IMR-90 (cell line): ENCODE measurements at regions not wholly inside any gene's neighbourhood (a gene's known extent, or its start where the extent isn't known, plus 50 kb on each side); places are given as distances from the start of the nearest gene placed in this dataset.

Experiments
- ATAC-seq: fragments of 200-7000 bp; cut with Tn5 transposase; 2 replicates; pipeline ENCODE4 v1.9.1; 2020; ENCODE audit warnings: low read depth, mild to moderate bottlenecking, moderate library complexity
- BruUV-seq: library from RNA; stranded (reverse); fragments of 400-500 nt; replicated peaks from 2 replicates; lab custom pipeline; 2021; lab: Mats Ljungman, UMichigan
- CTCF ChIA-PET: fragments of 300-600 bp; formaldehyde crosslinking; extraction: SDS; loops from one replicate; lab custom pipeline; 2021; ENCODE audit warnings: antibody characterized with exemption; lab: Yijun Ruan, JAX
- POLR2A ChIA-PET: fragments of 300-600 bp; sonication (Branson Sonifier 250); formaldehyde crosslinking; loops from one replicate; lab custom pipeline; 2022; ENCODE audit warnings: antibody characterized with exemption; ENCODE audit not compliant: unreplicated experiment; lab: Charles Lee
- DNase-seq: peaks from one replicate; pipeline ENCODE4 v3.0.0; 2013
- H2AFZ ChIP-seq: replicated peaks from 2 replicates; pipeline ENCODE3; 2013; ENCODE audit warnings: low read length, mild to moderate bottlenecking; ENCODE audit not compliant: poor library complexity
- H2AK5ac ChIP-seq: 2 replicates; pipeline ENCODE4 v1.6.1; 2013; ENCODE audit warnings: low read depth, low read length, inconsistent platforms
- H2AK9ac ChIP-seq: replicated peaks from 2 replicates; pipeline ENCODE3; 2013; ENCODE audit warnings: mild to moderate bottlenecking, low read depth, low read length, moderate library complexity; ENCODE audit not compliant: poor library complexity
- H2BK120ac ChIP-seq: 2 replicates; pipeline ENCODE4 v1.6.1; 2013; ENCODE audit warnings: low read depth, low read length, inconsistent platforms
- H2BK15ac ChIP-seq: 3 replicates; pipeline ENCODE4 v1.6.1; 2013; ENCODE audit warnings: low read depth, low read length, inconsistent platforms
- H2BK20ac ChIP-seq: 2 replicates; pipeline ENCODE4 v1.6.1; 2013; ENCODE audit warnings: low read depth, mild to moderate bottlenecking, inconsistent platforms, low read length, moderate library complexity
- H2BK5ac ChIP-seq: 2 replicates; pipeline ENCODE4 v1.6.1; 2013; ENCODE audit warnings: mild to moderate bottlenecking, low read depth, low read length, inconsistent platforms; ENCODE audit not compliant: poor library complexity, severe bottlenecking
- H3K14ac ChIP-seq: replicated peaks from 2 replicates; pipeline ENCODE4 v1.6.1; 2013; ENCODE audit warnings: low read depth, low read length, inconsistent platforms
- H3K18ac ChIP-seq: 2 replicates; pipeline ENCODE4 v1.6.1; 2013; ENCODE audit warnings: low read depth, low read length, control low read depth
- H3K23ac ChIP-seq: 2 replicates; pipeline ENCODE4 v1.6.1; 2013; ENCODE audit warnings: low read depth, low read length, inconsistent platforms
- H3K27ac ChIP-seq: 2 replicates; pipeline ENCODE4 v1.5.1; 2013; ENCODE audit warnings: mild to moderate bottlenecking, control low read depth, low read length; ENCODE audit not compliant: insufficient read depth
- H3K27me3 ChIP-seq: 2 replicates; pipeline ENCODE4 v1.6.1; 2013; ENCODE audit warnings: low read length; ENCODE audit not compliant: control insufficient read depth, insufficient read depth
- H3K36me3 ChIP-seq: 2 replicates; pipeline ENCODE4 v1.6.1; 2013; ENCODE audit warnings: low read length, mixed read lengths; ENCODE audit not compliant: control insufficient read depth, insufficient read depth
- H3K4ac ChIP-seq: 2 replicates; pipeline ENCODE4 v1.6.1; 2013; ENCODE audit warnings: low read depth, low read length, inconsistent platforms
- H3K4me1 ChIP-seq: 2 replicates; pipeline ENCODE4 v1.6.1; 2013; ENCODE audit warnings: low read length, mixed read lengths; ENCODE audit not compliant: control insufficient read depth, insufficient read depth
- H3K4me2 ChIP-seq: 2 replicates; pipeline ENCODE4 v1.6.1; 2013; ENCODE audit warnings: low read depth, mild to moderate bottlenecking, control low read depth, low read length, moderate library complexity
- H3K4me3 ChIP-seq: 2 replicates; pipeline ENCODE4 v1.5.1; 2013; ENCODE audit warnings: low read depth, mild to moderate bottlenecking, control low read depth, low read length, moderate library complexity; ENCODE audit not compliant: insufficient read depth
- H3K56ac ChIP-seq: 2 replicates; pipeline ENCODE4 v1.6.1; 2013; ENCODE audit warnings: low read length, inconsistent platforms; ENCODE audit not compliant: insufficient read depth; ENCODE audit errors: extremely low read depth
- H3K79me1 ChIP-seq, 2 experiments: 2 replicates each; pipeline ENCODE4 v1.6.1; 2013; ENCODE audit warnings: low read length in 2 of 2, inconsistent platforms in 1 of 2, low read depth in 1 of 2
- H3K9ac ChIP-seq: 2 replicates; pipeline ENCODE4 v1.6.1; 2013; ENCODE audit warnings: low read depth, low read length, control low read depth
- H3K9me1 ChIP-seq: 2 replicates; pipeline ENCODE4 v1.6.1; 2013; ENCODE audit warnings: low read length, inconsistent platforms; ENCODE audit not compliant: insufficient read depth
- H3K9me3 ChIP-seq: 2 replicates; pipeline ENCODE4 v1.6.1; 2013; ENCODE audit warnings: low read length; ENCODE audit not compliant: control insufficient read depth, insufficient read depth
- H4K20me1 ChIP-seq: 2 replicates; pipeline ENCODE4 v1.6.1; 2013; ENCODE audit warnings: low read length, inconsistent platforms; ENCODE audit not compliant: insufficient read depth
- H4K5ac ChIP-seq: 2 replicates; pipeline ENCODE4 v1.6.1; 2013; ENCODE audit warnings: mild to moderate bottlenecking, low read depth, low read length, control low read depth
- H4K8ac ChIP-seq, 2 experiments: 2 replicates each; pipeline ENCODE4 v1.6.1; 2013; ENCODE audit warnings: low read depth in 2 of 2, low read length in 2 of 2, control low read depth in 1 of 2, inconsistent platforms in 1 of 2
- H4K91ac ChIP-seq: 2 replicates; pipeline ENCODE4 v1.6.1; 2013; ENCODE audit warnings: low read depth, low read length, inconsistent platforms; ENCODE audit not compliant: insufficient read depth
- BHLHE40 ChIP-seq: fragments of 150-350 bp; IDR thresholded peaks from 2 replicates; pipeline ENCODE4 v1.6.1; 2016; ENCODE audit warnings: mild to moderate bottlenecking, low read depth, low read length
- CEBPB ChIP-seq: IDR thresholded peaks from 2 replicates; pipeline ENCODE4 v1.6.1; 2012; ENCODE audit warnings: low read depth, low read length, improper control_type of control experiment
- CHD1 ChIP-seq: IDR thresholded peaks from 2 replicates; pipeline ENCODE4 v1.6.1; 2012; ENCODE audit warnings: low read depth, low read length, improper control_type of control experiment
- FOS ChIP-seq: fragments of 150-350 bp; IDR thresholded peaks from 2 replicates; pipeline ENCODE4 v1.6.1; 2016; ENCODE audit warnings: low read depth, low read length
- MAFK ChIP-seq: IDR thresholded peaks from 2 replicates; pipeline ENCODE4 v1.6.1; 2012; ENCODE audit warnings: low read depth, low read length, improper control_type of control experiment
- MAZ ChIP-seq: IDR thresholded peaks from 2 replicates; pipeline ENCODE4 v1.6.1; 2012; ENCODE audit warnings: low read depth, mild to moderate bottlenecking, low read length, improper control_type of control experiment, moderate library complexity, borderline replicate concordance
- MXI1 ChIP-seq: IDR thresholded peaks from 2 replicates; pipeline ENCODE4 v1.6.1; 2012; ENCODE audit warnings: low read depth, mild to moderate bottlenecking, low read length, moderate library complexity, borderline replicate concordance
- NFE2L2 ChIP-seq: fragments of 150-350 bp; IDR thresholded peaks from 2 replicates; pipeline ENCODE4 v1.6.1; 2016; ENCODE audit warnings: low read depth, mild to moderate bottlenecking, low read length
- POLR2A ChIP-seq: IDR thresholded peaks from 2 replicates; pipeline ENCODE4 v1.6.1; 2012; ENCODE audit warnings: mild to moderate bottlenecking, low read depth, low read length
- RAD21 ChIP-seq: IDR thresholded peaks from 2 replicates; pipeline ENCODE4 v1.6.1; 2012; ENCODE audit warnings: low read length, improper control_type of control experiment
- RCOR1 ChIP-seq: IDR thresholded peaks from 2 replicates; pipeline ENCODE4 v1.6.1; 2012; ENCODE audit warnings: mild to moderate bottlenecking, low read length, improper control_type of control experiment; ENCODE audit not compliant: insufficient replicate concordance
- RFX5 ChIP-seq: IDR thresholded peaks from 2 replicates; pipeline ENCODE4 v1.8.0; 2012; ENCODE audit warnings: low read depth, mild to moderate bottlenecking, low read length, moderate library complexity
- SMC3 ChIP-seq: fragments of 150-350 bp; IDR thresholded peaks from 2 replicates; pipeline ENCODE4 v1.6.1; 2016; ENCODE audit warnings: low read depth, mild to moderate bottlenecking, antibody characterized with exemption, low read length, moderate library complexity
- WGBS, 2 experiments: methylation state at CpG; one replicate each; pipeline versions ENCODE4 v1.1.5 to v1.1.7; 2013; ENCODE audit warnings: missing lambda C conversion rate in 2 of 2; ENCODE audit not compliant: insufficient read length in 1 of 2; ENCODE audit errors: extremely low coverage in 2 of 2; 5-methylcytosine and 5-hydroxymethylcytosine counted together
- dilution Hi-C: fragments of 300-500 bp; cut with HindIII; formaldehyde crosslinking; loops from one replicate; pipeline ENCODE4 v1.14.3; 2018; ENCODE audit warnings: low sequenced_read_pairs; ENCODE audit not compliant: unreplicated experiment
- in situ Hi-C: fragments of 300-500 bp; cut with MboI; formaldehyde crosslinking; loops from 3 replicates; pipeline ENCODE4 v1.14.3; 2019; ENCODE audit warnings: low sequenced_read_pairs, inconsistent platforms, mixed read lengths
- intact Hi-C: fragments of 100-400 bp; cut with micrococcal nuclease; formaldehyde crosslinking; loops from 2 replicates; pipeline ENCODE4 v1.10.0; 2022
- TF ChIP-seq, protein P1 (sequence below): conservative IDR thresholded peaks from 2 replicates; pipeline ENCODE4 v1.5.1; 2012; ENCODE audit warnings: mild to moderate bottlenecking, low read depth, low read length, improper control_type of control experiment
- TF ChIP-seq, protein P2 (sequence below): fragments of 150-350 bp; IDR thresholded peaks from 2 replicates; pipeline ENCODE4 v1.6.1; 2017; ENCODE audit warnings: mild to moderate bottlenecking, antibody characterized with exemption, low read length, low read depth
- TF ChIP-seq, protein P3 (sequence below): fragments of 150-350 bp; IDR thresholded peaks from 2 replicates; pipeline ENCODE4 v1.6.1; 2016; ENCODE audit warnings: low read depth, mild to moderate bottlenecking, low read length, moderate library complexity, borderline replicate concordance

DNA sequence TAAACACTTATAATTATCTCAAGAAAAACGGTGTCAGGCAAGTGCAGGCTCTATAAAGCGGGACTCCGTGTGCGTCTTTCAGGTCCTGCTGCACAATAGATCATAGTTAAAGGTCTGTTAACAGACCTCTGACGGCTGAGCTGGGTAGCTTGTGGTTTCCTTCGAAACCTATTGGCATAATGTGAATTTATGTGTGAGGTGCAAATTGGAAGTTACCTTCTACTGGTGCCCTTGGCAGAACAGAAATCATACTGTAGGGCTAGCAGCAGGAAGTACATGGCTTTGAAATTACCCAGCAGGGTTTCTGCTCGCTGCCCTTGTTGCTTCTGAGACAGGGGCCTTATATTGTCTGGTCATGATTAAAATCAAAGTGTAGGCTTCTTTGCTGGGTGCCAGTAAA is 216.4 kb upstream of the HAND2 start:
- H3K4me1 ChIP-seq: no peaks in the 10 kb centered on the region
- H2AFZ ChIP-seq: no peak overlapping the region
- H3K9me1 ChIP-seq: no peaks in the 10 kb centered on the region
- H3K27me3 ChIP-seq: no peaks in the 10 kb centered on the region
- H4K20me1 ChIP-seq: no peaks in the 10 kb centered on the region
- no peak overlapping the region for H2BK20ac ChIP-seq
- in situ Hi-C loops: no loop called here
- H3K4ac ChIP-seq: no peak overlapping the region
- no peak overlapping the region for H3K14ac ChIP-seq
- no peak overlapping the region for H3K4me2 ChIP-seq
- no peak overlapping the region for H2BK15ac ChIP-seq
- POLR2A ChIA-PET: no interaction called here
- ATAC-seq: no peak
- dilution Hi-C loops: no loop called here
- TF ChIP-seq BHLHE40 (no peak), POLR2A (no peak), SMC3 (no peak), FOS (no peak), MAZ (no peak), MXI1 (no peak), MAFK (no peak), RCOR1 (no peak), RAD21 (no peak), CEBPB (no peak), RFX5 (no peak), NFE2L2 (no peak), CHD1 (no peak)
- TF ChIP-seq, protein P1, sequence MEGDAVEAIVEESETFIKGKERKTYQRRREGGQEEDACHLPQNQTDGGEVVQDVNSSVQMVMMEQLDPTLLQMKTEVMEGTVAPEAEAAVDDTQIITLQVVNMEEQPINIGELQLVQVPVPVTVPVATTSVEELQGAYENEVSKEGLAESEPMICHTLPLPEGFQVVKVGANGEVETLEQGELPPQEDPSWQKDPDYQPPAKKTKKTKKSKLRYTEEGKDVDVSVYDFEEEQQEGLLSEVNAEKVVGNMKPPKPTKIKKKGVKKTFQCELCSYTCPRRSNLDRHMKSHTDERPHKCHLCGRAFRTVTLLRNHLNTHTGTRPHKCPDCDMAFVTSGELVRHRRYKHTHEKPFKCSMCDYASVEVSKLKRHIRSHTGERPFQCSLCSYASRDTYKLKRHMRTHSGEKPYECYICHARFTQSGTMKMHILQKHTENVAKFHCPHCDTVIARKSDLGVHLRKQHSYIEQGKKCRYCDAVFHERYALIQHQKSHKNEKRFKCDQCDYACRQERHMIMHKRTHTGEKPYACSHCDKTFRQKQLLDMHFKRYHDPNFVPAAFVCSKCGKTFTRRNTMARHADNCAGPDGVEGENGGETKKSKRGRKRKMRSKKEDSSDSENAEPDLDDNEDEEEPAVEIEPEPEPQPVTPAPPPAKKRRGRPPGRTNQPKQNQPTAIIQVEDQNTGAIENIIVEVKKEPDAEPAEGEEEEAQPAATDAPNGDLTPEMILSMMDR: no peak
- TF ChIP-seq, protein P2, sequence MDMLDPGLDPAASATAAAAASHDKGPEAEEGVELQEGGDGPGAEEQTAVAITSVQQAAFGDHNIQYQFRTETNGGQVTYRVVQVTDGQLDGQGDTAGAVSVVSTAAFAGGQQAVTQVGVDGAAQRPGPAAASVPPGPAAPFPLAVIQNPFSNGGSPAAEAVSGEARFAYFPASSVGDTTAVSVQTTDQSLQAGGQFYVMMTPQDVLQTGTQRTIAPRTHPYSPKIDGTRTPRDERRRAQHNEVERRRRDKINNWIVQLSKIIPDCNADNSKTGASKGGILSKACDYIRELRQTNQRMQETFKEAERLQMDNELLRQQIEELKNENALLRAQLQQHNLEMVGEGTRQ: no peak
- TF ChIP-seq, protein P3, sequence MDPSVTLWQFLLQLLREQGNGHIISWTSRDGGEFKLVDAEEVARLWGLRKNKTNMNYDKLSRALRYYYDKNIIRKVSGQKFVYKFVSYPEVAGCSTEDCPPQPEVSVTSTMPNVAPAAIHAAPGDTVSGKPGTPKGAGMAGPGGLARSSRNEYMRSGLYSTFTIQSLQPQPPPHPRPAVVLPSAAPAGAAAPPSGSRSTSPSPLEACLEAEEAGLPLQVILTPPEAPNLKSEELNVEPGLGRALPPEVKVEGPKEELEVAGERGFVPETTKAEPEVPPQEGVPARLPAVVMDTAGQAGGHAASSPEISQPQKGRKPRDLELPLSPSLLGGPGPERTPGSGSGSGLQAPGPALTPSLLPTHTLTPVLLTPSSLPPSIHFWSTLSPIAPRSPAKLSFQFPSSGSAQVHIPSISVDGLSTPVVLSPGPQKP: no peak
- H4K8ac ChIP-seq: no peak overlapping the region
- H3K23ac ChIP-seq: no peak overlapping the region
- no peak overlapping the region for H2AK9ac ChIP-seq
- H3K4me3 ChIP-seq: no peak overlapping the region
- no peak overlapping the region for H4K5ac ChIP-seq
- H3K9ac ChIP-seq: no peak overlapping the region
- no peak overlapping the region for H2BK5ac ChIP-seq
- 86% methylated on average over 3 of the region's 7 CpGs; no CpG with 5 or more reads in 1 of the 2 experiments for WGBS, 2 experiments
- H3K18ac ChIP-seq: no peak overlapping the region
- H3K27ac ChIP-seq: no peak overlapping the region
- no peak for DNase-seq
- H2AK5ac ChIP-seq: no peak overlapping the region
- no peak overlapping the region for H2BK120ac ChIP-seq
- H3K79me1 ChIP-seq: no peaks in the 10 kb centered on the region
- H3K9me3 ChIP-seq: no peaks in the 10 kb centered on the region
- H4K91ac ChIP-seq: no peak overlapping the region
- H3K36me3 ChIP-seq: no peaks in the 10 kb centered on the region
- intact Hi-C loops: loop anchor here (5.0 kb wide), 2 partner anchors 246 to 324 kb away; no protein-coding TSS in a partner anchor
- H3K56ac ChIP-seq: no peak overlapping the region
- CTCF ChIA-PET: no interaction called here
- no TSS peak for BruUV-seq
